H9 (cell line): ENCODE measurements at regions not wholly inside any gene's neighbourhood (a gene's known extent, or its start where the extent isn't known, plus 50 kb on each side); places are given as distances from the start of the nearest gene placed in this dataset.

Experiments used
- DNase-seq: peaks from one replicate; pipeline ENCODE4 v3.0.0-alpha.2; 2017
- H2AFZ ChIP-seq: one replicate; pipeline ENCODE4 v1.6.1; 2013; ENCODE audit warnings: mild to moderate bottlenecking, low read length, control low read depth, moderate library complexity
- H2AK5ac ChIP-seq: 2 replicates; pipeline ENCODE4 v1.6.1; 2013; ENCODE audit warnings: low read length, control low read depth, mixed read lengths; ENCODE audit not compliant: insufficient read length
- H2BK120ac ChIP-seq: one replicate; pipeline ENCODE4 v1.6.1; 2013; ENCODE audit warnings: low read depth, mild to moderate bottlenecking, low read length, control low read depth, inconsistent platforms; ENCODE audit not compliant: poor library complexity, severe bottlenecking
- H2BK12ac ChIP-seq: 2 replicates; pipeline ENCODE4 v1.6.1; 2013; ENCODE audit warnings: low read length, control low read depth, mixed read lengths, low read depth; ENCODE audit not compliant: insufficient read length
- H2BK15ac ChIP-seq: 2 replicates; pipeline ENCODE4 v1.6.1; 2013; ENCODE audit warnings: low read depth, low read length, control low read depth
- H2BK20ac ChIP-seq: one replicate; pipeline ENCODE4 v1.6.1; 2013; ENCODE audit warnings: low read depth, mild to moderate bottlenecking, low read length, control low read depth, inconsistent platforms; ENCODE audit not compliant: poor library complexity, severe bottlenecking
- H2BK5ac ChIP-seq: 2 replicates; pipeline ENCODE4 v1.6.1; 2013; ENCODE audit warnings: low read length, control low read depth, mixed read lengths; ENCODE audit not compliant: insufficient read length
- H3K14ac ChIP-seq: 2 replicates; pipeline ENCODE4 v1.6.1; 2013; ENCODE audit warnings: low read length, control low read depth; ENCODE audit not compliant: insufficient read depth
- H3K18ac ChIP-seq: 2 replicates; pipeline ENCODE4 v1.6.1; 2013; ENCODE audit warnings: low read depth, mild to moderate bottlenecking, mixed read lengths, low read length, control low read depth; ENCODE audit not compliant: insufficient read length
- H3K23ac ChIP-seq: 2 replicates; pipeline ENCODE4 v1.6.1; 2013; ENCODE audit warnings: low read length, control low read depth, mixed read lengths, low read depth; ENCODE audit not compliant: insufficient read length
- H3K23me2 ChIP-seq: 2 replicates; pipeline ENCODE4 v1.6.1; 2013; ENCODE audit warnings: low read depth, mild to moderate bottlenecking, mixed read lengths, low read length, control low read depth; ENCODE audit not compliant: insufficient read length, poor library complexity, severe bottlenecking
- H3K27ac ChIP-seq: 2 replicates; pipeline ENCODE4 v1.5.1; 2013; ENCODE audit warnings: low read length, control low read depth, mixed read lengths, low read depth; ENCODE audit not compliant: insufficient read length
- H3K27me3 ChIP-seq: 2 replicates; pipeline ENCODE4 v1.6.1; 2013; ENCODE audit warnings: low read length, control low read depth, inconsistent platforms; ENCODE audit not compliant: insufficient read depth
- H3K4ac ChIP-seq: 2 replicates; pipeline ENCODE4 v1.6.1; 2013; ENCODE audit warnings: low read depth, mild to moderate bottlenecking, control low read depth, inconsistent platforms, low read length, moderate library complexity
- H3K4me1 ChIP-seq: 2 replicates; pipeline ENCODE4 v1.6.1; 2013; ENCODE audit warnings: low read length, control low read depth, inconsistent platforms; ENCODE audit not compliant: insufficient read depth
- H3K4me2 ChIP-seq: 2 replicates; pipeline ENCODE4 v1.6.1; 2013; ENCODE audit warnings: low read length, control low read depth, mixed read lengths; ENCODE audit not compliant: insufficient read length, insufficient read depth
- H3K56ac ChIP-seq: 2 replicates; pipeline ENCODE4 v1.6.1; 2013; ENCODE audit warnings: low read depth, mild to moderate bottlenecking, mixed read lengths, low read length, control low read depth; ENCODE audit not compliant: insufficient read length
- H3K79me1 ChIP-seq: 2 replicates; pipeline ENCODE4 v1.6.1; 2013; ENCODE audit warnings: low read depth, mild to moderate bottlenecking, moderate library complexity, low read length, control low read depth, inconsistent platforms; ENCODE audit not compliant: insufficient read depth, poor library complexity, severe bottlenecking
- H3K79me2 ChIP-seq: 2 replicates; pipeline ENCODE4 v1.6.1; 2013; ENCODE audit warnings: low read length, control low read depth, inconsistent platforms; ENCODE audit not compliant: insufficient read depth
- H3K9ac ChIP-seq: 2 replicates; pipeline ENCODE4 v1.6.1; 2013; ENCODE audit warnings: low read length, control low read depth, mixed read lengths; ENCODE audit not compliant: insufficient read length; ENCODE audit errors: extremely low read depth
- H3K9me3 ChIP-seq: one replicate; pipeline ENCODE4 v1.6.1; 2013; ENCODE audit warnings: low read depth, low read length, inconsistent platforms; ENCODE audit not compliant: control insufficient read depth
- H3T11ph ChIP-seq: one replicate; pipeline ENCODE4 v1.6.1; 2013; ENCODE audit warnings: mild to moderate bottlenecking, low read length, control low read depth, inconsistent platforms
- H4K20me1 ChIP-seq: one replicate; pipeline ENCODE4 v1.6.1; 2013; ENCODE audit not compliant: control insufficient read depth, insufficient read length, insufficient read depth
- H4K5ac ChIP-seq: 2 replicates; pipeline ENCODE4 v1.6.1; 2013; ENCODE audit warnings: low read depth, mild to moderate bottlenecking, mixed read lengths, low read length, control low read depth; ENCODE audit not compliant: insufficient read length
- H4K8ac ChIP-seq: replicated peaks from 2 replicates; pipeline ENCODE4 v1.6.1; 2013; ENCODE audit warnings: low read length, control low read depth, mixed read lengths, low read depth; ENCODE audit not compliant: insufficient read length
- H4K91ac ChIP-seq: 2 replicates; pipeline ENCODE4 v1.6.1; 2013; ENCODE audit warnings: low read depth, mild to moderate bottlenecking, moderate library complexity, mixed read lengths, low read length, control low read depth; ENCODE audit not compliant: insufficient read length
- H3K27ac Mint-ChIP-seq, 3 experiments: 2 replicates in 2 of 3; 3 replicates in 1 of 3; pipeline ENCODE4 v1.8.0; 2020 to 2021; ENCODE audit warnings: mixed read lengths in 3 of 3, mild to moderate bottlenecking in 1 of 3, moderate library complexity in 1 of 3
- H3K27me3 Mint-ChIP-seq: 2 replicates; pipeline ENCODE4 v1.8.0; 2021; ENCODE audit warnings: low read depth, mild to moderate bottlenecking, moderate library complexity, mixed read lengths
- H3K36me3 Mint-ChIP-seq, 3 experiments: 2 replicates in 2 of 3; 3 replicates in 1 of 3; pipeline ENCODE4 v1.8.0; 2020 to 2021; ENCODE audit warnings: low read depth in 3 of 3, mixed read lengths in 3 of 3; ENCODE audit not compliant: insufficient read depth in 1 of 3
- H3K4me1 Mint-ChIP-seq, 2 experiments: 2 replicates each; pipeline ENCODE4 v1.8.0; 2020; ENCODE audit warnings: mixed read lengths in 2 of 2
- H3K4me3 Mint-ChIP-seq, 2 experiments: 2 replicates in 1 of 2; 3 replicates in 1 of 2; pipeline ENCODE4 v1.8.0; 2020 to 2021; ENCODE audit warnings: mild to moderate bottlenecking in 2 of 2, mixed read lengths in 2 of 2, moderate library complexity in 1 of 2
- H3K9me3 Mint-ChIP-seq, 2 experiments: 2 replicates in 1 of 2; 3 replicates in 1 of 2; pipeline ENCODE4 v1.8.0; 2020; ENCODE audit warnings: mild to moderate bottlenecking in 2 of 2, mixed read lengths in 2 of 2, moderate library complexity in 1 of 2
- CTCF ChIP-seq: fragments of 200-600 bp; sonication (generic); conservative IDR thresholded peaks from 3 replicates; pipeline ENCODE4 v1.8.0; 2021; ENCODE audit warnings: antibody characterized with exemption, mild to moderate bottlenecking
- WGBS: extraction: QIAGEN DNeasy Blood & Tissue Kit; methylation state at CpG from one replicate; pipeline ENCODE4 v1.1.7; 2013; ENCODE audit warnings: missing lambda C conversion rate, low lambda C conversion rate, mixed read lengths; ENCODE audit not compliant: insufficient read length; ENCODE audit errors: extremely low coverage; 5-methylcytosine and 5-hydroxymethylcytosine counted together

GRCh38 chr20:63136296-63136695 is 79.6 kb downstream of the YTHDF1 start:
- Histone ChIP-seq H3K27ac (no peak overlapping the region), H2BK5ac (no peak overlapping the region), H3K79me1 (no peaks in the 10 kb centered on the region), H3K9me3 (no peaks in the 10 kb centered on the region), H2AFZ (no peak overlapping the region), H2BK120ac (no peak overlapping the region), H3K23ac (no peak overlapping the region), H2AK5ac (no peak overlapping the region), H3K4me1 (no peaks in the 10 kb centered on the region), H3T11ph (no peak overlapping the region), H3K18ac (no peak overlapping the region), H2BK20ac (no peak overlapping the region), H3K14ac (no peak overlapping the region), H3K27me3 (no peaks in the 10 kb centered on the region; the same call in 1 of the 2 replicates), H4K91ac (no peak overlapping the region), H4K8ac (no peak overlapping the region), H3K56ac (no peak overlapping the region), H3K9ac (no peak overlapping the region), H3K4ac (no peak overlapping the region), H4K5ac (no peak overlapping the region), H2BK12ac (no peak overlapping the region), H3K79me2 (no peaks in the 10 kb centered on the region), H3K23me2 (no peaks in the 10 kb centered on the region), H3K4me2 (no peak overlapping the region), H4K20me1 (no peaks in the 10 kb centered on the region), H2BK15ac (no peak overlapping the region)
- H3K9me3 Mint-ChIP-seq: no peaks in the 10 kb centered on the region
- TF ChIP-seq CTCF: no peak
- H3K27me3 Mint-ChIP-seq: peaks cover 11% of the 10 kb centered on the region
- no peaks in the 10 kb centered on the region for H3K36me3 Mint-ChIP-seq
- no peak overlapping the region for H3K27ac Mint-ChIP-seq
- DNase-seq: no peak
- H3K4me1 Mint-ChIP-seq: peaks cover 0 to 2% of the 10 kb centered on the region in 2 experiments; a peak in 1 of 4 replicates
- no CpG with 5 or more reads among the region's 8 CpGs for WGBS
- H3K4me3 Mint-ChIP-seq: no peak overlapping the region
